ENCODE measurements at regions not wholly inside any gene's neighbourhood (a gene's known extent, or its start where the extent isn't known, plus 50 kb on each side); places are given as distances from the start of the nearest gene placed in this dataset.
"Not testable (repeated sequence)": the region's sequence is repeated elsewhere in the genome, so short reads cannot be mapped to it uniquely, and the experiment has no call there.

- ATAC-seq, result no peak
- no peak for DNase-seq (ENCODE audit: low spot score)
Observed at GRCh38 chr20:11689262-11689661, 228.4 kb upstream of the BTBD3 start.

DNA sequence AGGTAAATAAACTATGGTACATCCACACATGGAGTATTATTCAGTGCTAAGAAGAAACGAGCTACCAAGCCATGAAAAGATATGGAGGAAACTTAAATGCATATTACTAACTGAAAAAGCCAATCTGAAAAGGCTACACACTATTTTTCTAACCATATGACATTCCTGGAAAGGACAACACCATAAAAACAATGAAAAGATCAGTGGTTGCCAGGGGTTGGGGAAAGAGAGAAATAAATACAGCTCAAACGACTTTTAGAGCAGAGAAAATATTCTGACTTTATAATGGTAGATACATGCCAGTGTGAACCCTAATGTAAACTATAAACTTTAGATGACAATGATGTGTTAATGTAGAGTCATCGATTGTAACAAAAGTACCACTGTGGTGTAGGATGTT, 225.9 kb upstream of the BTBD3 start:
- no peak for DNase-seq (ENCODE audit: low spot score)
- ATAC-seq, result no peak

DNA sequence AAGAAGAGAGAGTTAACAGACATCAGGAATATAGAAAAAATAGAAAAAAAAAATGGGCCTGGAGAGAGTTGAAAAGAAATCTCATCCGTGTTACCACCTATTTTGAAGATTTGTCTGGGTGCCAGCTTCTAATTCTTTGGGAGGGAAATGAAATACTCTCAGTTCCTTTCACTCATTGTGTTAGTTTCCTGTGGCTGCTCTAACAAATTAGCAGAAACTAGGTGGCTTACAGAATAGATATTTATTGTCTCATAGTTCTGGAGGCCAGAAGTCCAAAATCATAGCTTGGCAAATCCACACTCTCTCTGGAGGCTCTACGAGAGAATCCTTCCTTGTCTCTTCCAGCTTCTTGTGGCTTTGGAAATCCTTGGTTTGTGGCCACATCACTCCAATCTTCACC, 225.1 kb upstream of the BTBD3 start:
- ATAC-seq, result no peak
- no peak for DNase-seq (ENCODE audit: low spot score)

DNA sequence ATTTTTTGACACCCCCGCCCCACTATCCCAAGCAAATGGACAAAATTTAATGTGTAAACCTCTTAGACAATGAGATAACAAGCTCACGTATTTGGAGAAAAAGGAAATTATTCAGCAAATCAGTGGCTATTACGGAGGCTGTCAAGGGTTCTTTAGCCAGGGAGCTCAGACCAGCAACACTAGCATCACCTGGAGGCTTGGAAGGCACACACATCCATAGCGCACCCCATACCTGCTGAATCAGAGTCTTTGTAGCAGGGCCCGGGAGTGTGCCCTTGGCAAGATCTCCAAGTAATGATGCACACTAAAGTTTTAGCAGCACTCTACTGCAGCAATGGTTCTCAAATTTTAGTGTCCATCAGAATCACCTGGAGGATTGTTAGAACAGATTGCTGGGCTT, 223.2 kb upstream of the BTBD3 start:
- ATAC-seq, result no peak
- no peak for DNase-seq (ENCODE audit: low spot score)

GRCh38 chr20:11697055-11697454, 220.6 kb upstream of the BTBD3 start:
- no peak for DNase-seq (ENCODE audit: low spot score)
- ATAC-seq, result no peak

DNA sequence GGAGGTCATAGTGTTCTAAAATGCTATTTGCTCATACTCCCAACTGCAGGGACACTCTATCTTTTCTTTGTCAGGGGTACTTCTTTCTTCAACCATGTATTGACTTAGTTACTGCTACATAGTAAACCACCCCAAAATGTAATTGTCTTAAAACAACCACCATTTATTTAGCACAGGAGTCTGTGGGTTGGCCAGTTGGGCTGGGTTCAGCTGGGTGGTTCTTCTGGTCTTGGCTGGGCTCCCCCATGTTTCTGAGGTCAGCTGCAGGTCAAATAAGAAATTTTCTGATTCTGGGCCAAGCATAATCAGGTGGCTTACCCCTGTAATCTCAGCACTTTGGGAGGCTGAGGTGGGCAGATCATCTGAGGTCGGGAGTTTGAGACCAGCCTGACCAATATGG, 220.0 kb upstream of the BTBD3 start:
- ATAC-seq (no peak), DNase-seq (ENCODE audit: low spot score) (no peak)

DNA sequence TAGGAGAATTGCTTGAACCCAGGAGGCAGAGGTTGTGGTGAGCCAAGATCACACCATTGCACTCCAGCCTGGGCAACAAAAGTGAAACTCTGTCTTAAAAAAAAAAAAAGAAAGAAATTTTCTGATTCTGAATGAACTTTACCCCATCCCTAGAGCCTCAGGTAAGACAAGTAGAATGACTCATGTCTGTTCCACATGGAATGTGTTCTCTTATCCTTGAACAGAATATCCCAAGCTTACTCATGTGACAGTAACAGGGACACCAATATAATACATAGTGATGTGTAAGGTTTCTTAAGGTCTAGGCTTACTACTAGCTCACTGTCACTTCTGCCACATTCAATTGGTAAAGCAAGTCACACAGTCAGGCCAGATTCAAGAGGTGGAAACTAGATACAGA, 219.6 kb upstream of the BTBD3 start:
- DNase-seq (ENCODE audit: low spot score) (no peak), ATAC-seq (no peak)

GRCh38 chr20:11700831-11701230, 216.9 kb upstream of the BTBD3 start:
- ATAC-seq, result no peak
- no peak for DNase-seq (ENCODE audit: low spot score)

DNA sequence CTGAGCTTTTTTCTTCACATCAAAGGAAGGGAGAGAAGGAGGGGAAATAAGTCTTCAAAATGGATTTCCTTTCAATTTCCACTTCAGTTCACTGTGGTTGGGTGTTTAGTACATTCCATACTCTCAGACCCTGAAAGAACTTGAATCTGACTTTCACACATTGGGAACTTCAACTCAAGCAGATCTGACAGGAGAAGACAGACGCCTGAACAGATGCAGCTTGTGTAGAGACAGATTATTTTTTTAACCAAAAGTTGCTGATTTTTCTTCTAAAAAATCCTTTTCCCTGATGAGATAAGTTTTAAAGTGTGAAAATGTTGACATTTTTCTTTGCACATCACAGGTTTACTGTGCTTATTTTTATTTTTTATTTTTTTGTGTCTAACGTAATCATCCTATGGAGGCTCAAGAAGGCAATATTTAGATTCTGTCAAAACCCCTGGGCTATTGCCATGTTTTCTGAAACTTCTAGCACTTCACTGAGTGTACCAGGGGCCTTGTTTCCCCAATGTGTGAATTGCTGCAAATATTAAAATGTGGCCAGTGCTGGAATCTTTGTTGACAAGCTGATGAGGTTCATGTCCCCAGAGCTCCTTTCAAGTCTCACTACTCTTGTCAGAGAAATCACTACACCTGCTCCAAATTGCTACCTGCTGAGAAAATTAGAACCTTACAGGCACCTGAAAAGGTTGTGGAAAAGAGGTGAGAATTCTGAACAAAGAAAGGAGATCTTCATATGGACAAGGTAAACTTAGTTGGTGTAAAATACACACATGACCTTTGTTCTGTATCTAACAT, 214.8 kb upstream of the BTBD3 start:
- DNase-seq (ENCODE audit: low spot score), result no peak
- ATAC-seq, result no peak

GRCh38 chr20:11705512-11705911, 212.2 kb upstream of the BTBD3 start:
- ATAC-seq (no peak), DNase-seq (ENCODE audit: low spot score) (no peak)

DNA sequence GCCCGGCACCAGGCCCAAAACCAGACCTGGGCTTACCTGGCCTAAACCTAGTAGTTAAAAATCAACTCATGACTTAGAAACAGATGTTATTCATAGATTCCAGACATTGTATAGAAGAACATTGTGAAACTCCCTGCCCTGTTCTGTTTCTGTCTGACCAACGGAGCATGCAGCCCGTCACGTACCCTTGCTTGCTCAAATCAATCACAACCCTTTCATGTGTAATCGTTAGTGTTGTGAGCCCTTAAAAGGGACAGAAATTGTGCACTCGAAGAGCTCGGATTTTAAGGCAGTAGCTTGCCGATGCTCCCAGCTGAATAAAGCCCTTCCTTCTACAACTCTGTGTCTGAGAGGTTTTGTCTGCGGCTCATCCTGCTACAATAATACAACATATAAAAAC, 209.5 kb upstream of the BTBD3 start:
- not testable (repeated sequence) for DNase-seq (ENCODE audit: low spot score); ATAC-seq

GRCh38 chr20:11711214-11711613, 206.5 kb upstream of the BTBD3 start:
- ATAC-seq (no peak), DNase-seq (ENCODE audit: low spot score) (no peak)

DNA sequence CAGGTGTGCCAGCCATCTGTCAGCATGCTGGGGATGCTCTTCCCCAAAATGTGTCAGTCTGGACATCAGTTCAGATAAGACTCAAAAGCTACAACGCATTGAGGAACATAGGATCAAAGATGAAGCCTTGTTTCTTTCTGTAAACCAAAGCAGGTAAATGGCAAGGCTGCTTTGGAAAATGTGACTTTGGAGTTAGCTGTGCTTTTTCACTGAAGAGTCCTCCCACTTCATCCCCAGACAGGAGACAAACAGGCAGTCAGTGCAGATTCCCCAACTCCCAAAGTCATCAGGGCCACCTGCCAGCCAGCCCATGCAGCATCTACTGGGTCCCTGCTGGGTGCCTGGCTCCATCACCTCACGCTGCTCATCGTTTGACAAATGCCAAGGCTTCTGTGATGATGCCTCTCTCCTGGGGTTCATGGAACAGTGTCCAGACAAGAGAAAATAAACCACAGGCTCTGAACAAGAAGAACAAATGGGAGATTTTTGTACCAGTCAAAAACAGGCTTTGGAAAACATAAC, 205.0 kb upstream of the BTBD3 start:
- no peak for DNase-seq (ENCODE audit: low spot score)
- ATAC-seq, result no peak

GRCh38 chr20:11714886-11715285, 202.8 kb upstream of the BTBD3 start:
- no peak for DNase-seq (ENCODE audit: low spot score)
- no peak for ATAC-seq

DNA sequence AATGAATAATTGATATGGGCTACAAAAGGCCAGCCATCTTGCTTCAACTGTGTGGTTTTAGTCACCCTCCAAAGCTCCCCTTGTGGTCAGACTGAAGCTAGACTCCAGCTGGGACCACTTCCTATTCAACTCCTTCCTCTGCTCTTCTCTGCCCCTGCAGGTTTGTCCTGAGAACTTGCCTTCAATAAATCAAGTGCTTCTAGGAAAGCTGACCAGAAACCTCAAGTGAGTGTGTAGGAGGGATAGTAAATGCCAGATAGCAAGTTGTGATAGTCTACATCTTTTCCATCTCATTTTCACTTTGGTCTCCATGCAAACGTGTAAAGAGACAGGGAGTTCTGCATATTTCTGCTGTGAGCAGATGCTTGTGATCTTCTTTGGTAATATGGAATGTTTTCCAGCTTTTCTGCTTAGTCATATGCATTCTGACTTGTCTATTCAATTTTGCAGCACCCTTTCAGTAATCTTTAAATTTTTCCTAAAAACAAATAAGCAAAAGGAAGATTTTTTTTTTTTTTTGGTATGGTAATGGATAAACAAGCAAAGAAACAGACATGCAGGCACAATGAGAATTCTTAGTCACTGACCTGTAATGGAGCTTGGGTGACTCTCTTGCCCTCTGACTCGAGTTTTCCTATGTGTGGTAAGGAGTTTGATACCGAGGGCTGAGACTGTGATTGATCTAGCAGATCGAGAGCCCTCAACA, 201.3 kb upstream of the BTBD3 start:
- ATAC-seq, result no peak
- no peak for DNase-seq (ENCODE audit: low spot score)

DNA sequence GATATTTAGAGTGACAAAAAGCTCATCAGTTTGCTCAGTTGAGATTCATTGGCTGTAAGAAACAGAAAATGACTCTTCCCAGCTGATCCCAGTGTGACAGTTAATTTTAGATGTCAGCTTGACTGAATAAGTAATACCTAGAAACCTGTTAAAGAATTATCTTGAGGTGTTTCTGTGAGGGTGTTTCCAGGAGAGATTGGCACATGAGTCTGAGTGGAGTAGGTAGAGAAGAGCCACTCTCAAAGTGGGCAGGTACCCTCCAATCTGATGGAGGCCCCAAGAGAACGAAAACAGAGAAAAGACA, 200.8 kb upstream of the BTBD3 start:
- ATAC-seq, result no peak
- DNase-seq (ENCODE audit: low spot score), result no peak

- no peak for DNase-seq (ENCODE audit: low spot score)
- ATAC-seq, result peak; percentile 57
Observed at GRCh38 chr20:11717562-11717961, 200.1 kb upstream of the BTBD3 start.

DNA sequence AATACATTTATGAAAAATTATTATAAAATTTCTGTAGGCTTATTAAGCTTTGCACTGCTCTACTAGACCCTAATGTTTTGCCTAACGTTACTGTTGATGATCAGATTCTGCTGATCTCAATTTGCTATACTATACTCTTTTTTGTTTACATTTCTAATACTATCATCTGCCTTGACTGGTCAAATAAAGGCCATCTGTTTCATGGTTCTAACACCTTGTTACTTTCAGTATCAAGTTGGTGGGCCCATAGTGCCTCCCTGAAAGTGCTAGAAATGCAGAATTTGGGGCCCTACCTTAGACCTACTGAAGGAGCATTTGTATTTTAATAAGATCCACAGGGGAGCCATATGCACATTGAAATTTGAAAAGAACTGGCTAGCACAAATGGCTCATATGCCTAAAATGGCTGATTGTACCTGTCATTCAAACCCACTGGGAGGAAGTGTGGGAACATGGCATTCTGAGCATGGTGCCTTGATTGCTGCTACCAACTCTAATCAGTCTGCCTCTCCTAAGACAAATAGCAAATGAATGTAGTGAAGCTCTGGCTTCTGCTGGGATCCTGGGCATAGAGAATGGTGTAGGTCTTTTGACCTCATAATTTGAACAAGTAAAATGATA, 199.1 kb upstream of the BTBD3 start:
- ATAC-seq (no peak), DNase-seq (ENCODE audit: low spot score) (no peak)

GRCh38 chr20:11719153-11719552, 198.5 kb upstream of the BTBD3 start:
- no peak for ATAC-seq
- no peak for DNase-seq (ENCODE audit: low spot score)

DNA sequence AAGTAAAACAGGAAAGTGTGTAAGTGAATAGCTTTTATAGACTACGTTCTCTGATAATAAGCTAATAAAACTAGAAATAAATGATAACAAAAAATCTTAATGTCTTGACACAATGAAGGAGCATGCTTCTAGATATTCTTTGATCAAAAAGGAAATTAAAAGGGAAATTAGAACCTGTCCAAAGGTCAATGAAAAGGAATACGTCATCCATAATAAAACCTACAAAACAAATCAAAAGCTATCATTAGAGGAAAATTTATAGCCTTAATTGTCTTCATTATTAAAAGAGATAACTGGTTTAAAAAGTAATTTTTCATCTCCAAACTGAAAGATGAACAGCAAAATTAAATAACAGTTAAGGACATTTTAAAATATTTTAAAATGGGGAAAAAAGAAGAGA, 196.3 kb upstream of the BTBD3 start:
- ATAC-seq, result no peak
- DNase-seq (ENCODE audit: low spot score), result no peak

DNA sequence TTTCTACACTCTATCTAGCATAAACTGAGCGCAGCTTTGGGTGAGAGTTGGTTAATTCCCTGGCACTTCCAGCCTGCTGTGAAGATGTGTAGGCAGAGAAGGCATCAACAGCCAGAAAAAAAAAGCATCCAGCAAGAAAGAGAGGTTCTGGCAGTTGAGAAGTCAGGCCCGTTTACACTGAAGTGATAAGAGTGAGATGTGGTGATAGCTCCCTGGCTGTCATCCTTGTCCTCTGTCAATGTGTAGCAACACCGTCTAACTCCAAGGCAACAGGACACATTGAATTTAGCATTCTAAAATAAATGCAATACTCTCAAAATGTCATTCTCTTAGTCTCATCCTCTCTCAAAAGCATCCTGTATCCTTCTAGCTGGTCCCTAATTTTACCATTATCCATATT, 193.6 kb upstream of the BTBD3 start:
- ATAC-seq (no peak), DNase-seq (ENCODE audit: low spot score) (no peak)

DNA sequence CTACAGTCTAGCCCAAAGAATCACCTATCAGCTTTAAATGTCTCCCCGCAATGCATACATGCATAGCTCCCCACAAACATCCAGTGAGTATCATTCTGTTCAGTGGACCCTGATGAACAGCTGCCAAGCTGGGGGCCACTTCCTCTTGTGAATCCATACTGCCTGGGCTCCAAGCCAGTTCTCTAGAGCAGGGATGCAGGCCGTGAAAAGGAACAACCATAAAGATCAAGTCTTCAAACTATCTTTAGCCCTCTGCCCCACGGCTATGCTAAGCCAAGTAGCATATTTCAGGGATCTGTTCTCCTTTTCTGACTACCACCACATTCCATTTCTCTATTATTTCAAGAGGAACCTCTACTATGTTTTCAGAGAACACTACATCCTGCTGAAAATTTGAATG, 191.7 kb upstream of the BTBD3 start:
- ATAC-seq (no peak), DNase-seq (ENCODE audit: low spot score) (no peak)
